HG03095 (cell line): ENCODE measurements at regions not wholly inside any gene's neighbourhood (a gene's known extent, or its start where the extent isn't known, plus 50 kb on each side); places are given as distances from the start of the nearest gene placed in this dataset.

Experiments
- ATAC-seq: cut with Tn5 transposase; IDR thresholded peaks from one replicate; pipeline ENCODE4 v1.9.1; 2021; ENCODE audit warnings: moderate library complexity; ENCODE audit not compliant: unreplicated experiment

GRCh38 chr2:56444339-56444738, 260.5 kb downstream of the CCDC85A start:
- ATAC-seq = no peak

GRCh38 chr2:56448403-56449001, 264.7 kb downstream of the CCDC85A start:
- ATAC-seq = no peak

GRCh38 chr2:56449002-56449431, 265.2 kb downstream of the CCDC85A start:
- no peak for ATAC-seq

GRCh38 chr2:56449449-56449860, 265.7 kb downstream of the CCDC85A start:
- no peak for ATAC-seq

GRCh38 chr2:56450047-56450446, 266.3 kb downstream of the CCDC85A start:
- no peak for ATAC-seq

- ATAC-seq = no peak
Measured at GRCh38 chr2:56450772-56451171, 267.0 kb downstream of the CCDC85A start.

- ATAC-seq = no peak
Measured at GRCh38 chr2:56455642-56456041, 271.9 kb downstream of the CCDC85A start.

GRCh38 chr2:56456791-56457190, 273.0 kb downstream of the CCDC85A start:
- ATAC-seq = no peak

GRCh38 chr2:56460508-56460907, 276.7 kb downstream of the CCDC85A start:
- ATAC-seq = no peak

- ATAC-seq = no peak
Measured at GRCh38 chr2:56464066-56464465, 280.3 kb downstream of the CCDC85A start.

GRCh38 chr2:56464613-56465012, 280.8 kb downstream of the CCDC85A start:
- no peak for ATAC-seq

- no peak for ATAC-seq
Measured at GRCh38 chr2:56465491-56465890, 281.7 kb downstream of the CCDC85A start.

GRCh38 chr2:56473524-56473923, 289.7 kb downstream of the CCDC85A start:
- no peak for ATAC-seq

GRCh38 chr2:56474412-56475158, 290.8 kb downstream of the CCDC85A start:
- no peak for ATAC-seq

GRCh38 chr2:56475191-56475590, 291.4 kb downstream of the CCDC85A start:
- no peak for ATAC-seq

GRCh38 chr2:56476509-56477071, 292.8 kb downstream of the CCDC85A start:
- no peak for ATAC-seq

- ATAC-seq = no peak
Measured at GRCh38 chr2:56478027-56478426, 294.2 kb downstream of the CCDC85A start.

GRCh38 chr2:56483081-56483480, 299.3 kb downstream of the CCDC85A start:
- no peak for ATAC-seq

- ATAC-seq = no peak
Measured at GRCh38 chr2:56484906-56485305, 301.1 kb downstream of the CCDC85A start.

- no peak for ATAC-seq
Measured at GRCh38 chr2:56500317-56500716, 316.5 kb downstream of the CCDC85A start.

GRCh38 chr2:56502616-56503015, 318.8 kb downstream of the CCDC85A start:
- ATAC-seq = no peak

GRCh38 chr2:56505885-56506284, 322.1 kb downstream of the CCDC85A start:
- ATAC-seq = no peak
